Sciatic nerve (tissue), 2 donors: ENCODE measurements at regions not wholly inside any gene's neighbourhood (a gene's known extent, or its start where the extent isn't known, plus 50 kb on each side); places are given as distances from the start of the nearest gene placed in this dataset.
"Not testable (repeated sequence)": the region's sequence is repeated elsewhere in the genome, so short reads cannot be mapped to it uniquely, and the experiment has no call there.

Experiments used
- ATAC-seq: fragments of 200-7000 bp; cut with Tn5 transposase; one replicate; pipeline ENCODE4 v1.9.1; 2020; ENCODE audit warnings: mild to moderate bottlenecking, moderate library complexity
- DNase-seq: peaks from one replicate; pipeline ENCODE4 v3.0.0-alpha.2; 2020; ENCODE audit warnings: low spot score
- intact Hi-C: fragments of 100-400 bp; cut with DNase I; formaldehyde crosslinking; loops from one replicate; pipeline ENCODE4 v1.14.2; 2022
- donor health status: DM: no; HTN: no; CAD: no.
- donor health status: DM: no; HTN: no; CAD: no.

DNA sequence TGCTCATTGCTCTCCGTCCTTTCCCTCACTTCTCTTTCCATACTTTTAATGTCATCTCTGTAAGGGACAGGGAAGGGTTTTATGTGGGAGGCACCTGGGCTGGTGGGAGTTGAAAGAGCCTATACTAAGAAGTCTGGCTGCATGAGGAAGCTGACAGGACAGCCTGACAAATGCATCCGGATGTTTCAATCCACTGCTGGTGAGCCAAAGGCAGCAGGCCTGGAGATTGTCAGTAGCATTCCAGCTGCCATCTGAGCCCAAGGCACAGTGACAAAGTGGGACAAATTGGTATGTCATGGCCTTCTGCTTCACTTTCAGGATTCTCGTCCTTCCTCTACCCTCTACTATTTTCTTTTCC is 218.4 kb downstream of the STK31 start:
- DNase-seq (no peak), ATAC-seq (no peak)
- intact Hi-C loops: no loop called here

DNA sequence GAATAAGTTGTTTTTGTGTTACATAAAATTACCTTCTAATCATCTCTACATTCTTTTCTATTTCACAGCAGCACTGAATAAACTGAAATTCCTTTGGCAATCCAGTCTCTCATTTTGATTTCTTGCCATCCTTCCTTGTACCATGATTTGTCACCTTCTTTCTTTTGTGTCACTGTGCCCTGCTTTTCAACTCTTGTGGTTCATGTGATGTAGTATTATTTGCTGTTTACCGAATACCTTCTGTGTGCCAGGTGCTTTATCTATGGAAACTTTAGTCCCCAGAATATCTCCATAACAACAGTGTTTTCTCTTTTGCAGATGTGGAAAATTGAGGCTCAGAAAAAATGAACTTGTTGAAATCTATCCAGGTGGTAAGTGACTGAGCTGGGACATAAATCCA is 220.3 kb downstream of the STK31 start:
- intact Hi-C loops: no loop called here
- no peak for ATAC-seq

DNA sequence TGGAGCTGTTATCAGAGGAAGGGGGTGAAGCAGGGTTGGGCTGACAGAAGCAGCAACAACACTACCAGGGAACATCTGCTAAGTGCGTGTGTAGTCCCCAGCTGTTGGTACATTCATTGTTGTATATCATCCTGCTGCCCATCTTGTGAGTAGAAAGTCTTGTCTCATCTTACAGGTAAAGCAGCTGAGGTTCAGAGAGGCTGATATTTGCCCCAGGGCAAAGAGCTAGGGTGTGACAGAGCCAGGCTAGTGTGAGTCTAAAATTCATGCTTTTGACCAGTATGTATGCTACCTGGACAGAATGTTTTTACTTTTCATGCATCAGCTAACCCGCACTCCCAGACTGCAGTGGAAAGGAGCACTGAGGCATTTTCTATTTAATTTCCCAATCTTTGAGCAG is 221.6 kb downstream of the STK31 start:
- no peak for DNase-seq
- intact Hi-C loops: no loop called here
- ATAC-seq: no peak

More for the DNA sequence above, 220.3 kb downstream of the STK31 start:
- DNase-seq: no peak

DNA sequence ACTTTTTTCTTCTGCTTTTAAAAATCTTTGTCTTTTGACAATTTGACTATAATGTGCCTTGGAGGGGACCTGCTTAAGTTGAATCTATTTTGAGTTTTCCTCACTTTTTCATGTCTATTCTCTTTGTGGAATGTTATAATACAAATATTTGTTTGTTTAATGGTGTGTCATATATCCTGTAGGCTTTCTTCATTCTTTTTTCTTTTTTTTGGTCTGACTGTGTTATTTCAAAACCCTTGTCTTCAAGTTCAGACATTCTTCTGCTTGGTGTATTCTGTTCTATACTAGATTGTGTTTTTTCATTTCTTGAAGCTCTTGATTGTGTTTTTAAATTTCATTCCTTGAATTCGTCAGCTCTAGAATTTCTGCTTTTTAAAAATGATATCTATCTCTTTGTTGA is 228.2 kb downstream of the STK31 start:
- DNase-seq (no peak), ATAC-seq (no peak)
- intact Hi-C loops: no loop called here

DNA sequence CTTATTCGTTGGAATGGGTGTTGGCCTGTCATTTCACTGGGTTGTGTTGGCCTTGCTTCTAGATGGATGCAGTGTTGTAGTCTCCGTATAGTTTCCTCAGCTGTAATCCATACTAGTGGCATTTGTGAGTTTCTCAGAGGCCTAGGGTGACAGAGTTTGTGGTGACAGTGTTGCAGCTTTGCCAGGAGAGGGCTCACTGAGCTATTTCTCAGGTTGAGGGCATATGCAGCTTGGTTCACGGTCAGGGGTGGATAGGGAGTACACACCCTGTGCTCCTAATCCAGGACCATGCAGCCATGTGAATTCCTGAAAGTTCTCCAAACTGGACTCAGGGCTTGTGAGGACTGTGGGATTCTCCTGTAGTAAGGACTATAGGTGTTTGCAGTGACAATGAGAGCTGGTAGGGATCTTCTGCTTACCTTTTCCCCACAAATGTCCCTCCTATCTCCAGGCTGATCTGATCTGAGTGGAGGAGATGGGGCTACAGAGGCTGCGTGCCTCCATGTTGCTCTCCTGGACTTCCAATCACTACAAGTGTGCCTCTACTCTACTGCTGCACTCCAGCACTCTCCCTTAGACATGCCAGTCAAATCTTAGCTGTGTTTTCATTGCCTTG is 229.0 kb downstream of the STK31 start:
- DNase-seq: no peak
- intact Hi-C loops: no loop called here
- ATAC-seq: no peak

DNA sequence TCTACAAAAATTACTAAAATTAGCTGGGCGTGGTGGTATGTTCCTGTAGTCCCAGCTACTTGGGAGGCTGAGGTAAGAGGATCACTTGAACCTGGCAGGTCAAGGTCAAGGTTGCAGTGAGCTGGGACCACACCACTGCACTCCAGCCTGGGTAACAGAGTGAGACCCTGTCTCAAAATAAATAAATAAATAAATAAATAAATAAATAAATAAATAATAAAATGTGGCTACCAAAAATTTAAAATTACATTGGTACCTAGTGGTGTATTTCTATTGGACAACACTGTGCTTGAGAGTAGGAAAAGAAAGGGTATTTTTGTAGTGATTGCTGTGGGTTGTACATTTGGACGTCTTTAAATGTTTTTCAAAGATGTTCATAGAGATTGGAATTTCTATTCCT is 229.7 kb downstream of the STK31 start:
- DNase-seq, intact Hi-C loops, ATAC-seq: not testable (repeated sequence)

DNA sequence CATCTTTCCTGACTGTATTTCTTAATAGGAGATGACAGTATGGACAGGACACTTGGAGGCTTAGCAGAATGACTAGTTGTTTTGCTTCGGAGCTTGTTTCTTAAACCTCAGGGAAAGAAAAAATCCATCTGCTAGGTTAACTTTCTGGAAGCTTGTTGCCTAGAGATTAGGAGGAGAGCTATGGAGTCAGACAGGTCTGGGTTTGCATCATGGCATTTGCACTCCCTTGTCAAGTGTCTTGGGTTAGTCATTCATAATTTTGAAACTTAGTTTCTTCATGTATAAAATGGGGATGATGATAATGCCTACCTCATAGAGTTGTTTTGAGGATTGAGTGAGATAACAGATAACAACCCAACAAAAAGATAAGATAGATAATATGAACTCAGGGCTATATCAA is 231.5 kb downstream of the STK31 start:
- ATAC-seq: no peak
- intact Hi-C loops: no loop called here
- no peak for DNase-seq

DNA sequence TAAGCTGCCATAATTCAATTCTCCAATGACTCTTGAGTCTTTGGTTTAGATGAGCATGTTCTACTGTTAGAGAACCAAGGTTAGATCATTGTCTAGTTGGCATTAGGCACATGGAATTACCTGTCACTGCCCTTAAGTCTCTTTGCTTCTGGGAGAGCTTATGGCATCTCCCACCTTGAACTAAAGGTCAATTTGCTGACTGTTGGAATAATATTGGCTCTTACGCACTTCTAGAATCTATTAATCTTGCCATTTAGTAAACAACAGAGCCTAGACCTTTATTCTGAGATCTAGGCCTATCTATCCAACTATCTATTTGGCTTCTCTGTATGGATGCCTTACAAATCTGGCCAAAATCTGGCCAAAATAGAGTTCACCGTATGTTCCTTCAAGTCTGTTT is 232.0 kb downstream of the STK31 start:
- intact Hi-C loops: no loop called here
- ATAC-seq (no peak), DNase-seq (no peak)

DNA sequence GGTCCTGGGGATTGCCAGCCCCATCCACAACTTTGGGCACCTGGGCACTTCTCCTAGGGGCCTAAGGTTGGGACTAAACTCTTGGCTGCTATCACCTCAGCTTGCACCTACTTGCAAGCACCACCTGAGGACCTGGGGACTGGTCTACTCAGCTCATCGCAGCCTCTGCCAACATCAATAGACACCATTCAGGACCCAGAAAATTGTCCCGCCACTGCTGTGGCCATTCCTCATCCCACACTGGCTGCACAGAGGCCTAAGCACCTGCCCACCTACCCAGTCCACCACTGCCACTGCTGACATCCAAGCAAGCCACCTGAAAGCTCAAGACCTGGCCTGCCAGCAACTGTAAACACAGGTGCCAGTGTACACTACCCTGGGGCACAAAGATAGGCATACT is 234.1 kb downstream of the STK31 start:
- DNase-seq (no peak), ATAC-seq (no peak)
- intact Hi-C loops: no loop called here

DNA sequence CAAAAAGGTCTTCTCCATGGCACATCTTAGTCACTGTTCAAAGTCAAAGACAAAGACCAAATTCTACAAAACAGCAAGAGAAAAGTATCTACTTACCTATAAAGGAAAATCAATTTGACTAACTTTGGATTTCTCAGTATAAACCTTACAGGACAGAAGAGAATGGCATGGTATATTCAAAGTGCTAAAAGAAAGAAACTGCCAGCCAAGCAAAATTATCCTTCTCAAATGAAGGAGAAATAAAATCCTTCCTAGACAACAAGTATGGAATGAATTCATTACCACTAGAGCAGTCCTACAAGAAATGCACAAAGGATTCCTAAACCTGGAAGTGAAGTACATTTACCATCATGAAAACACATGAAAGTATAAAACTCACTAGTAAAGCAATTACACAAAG is 235.5 kb downstream of the STK31 start:
- DNase-seq: no peak
- intact Hi-C loops: no loop called here
- no peak for ATAC-seq

DNA sequence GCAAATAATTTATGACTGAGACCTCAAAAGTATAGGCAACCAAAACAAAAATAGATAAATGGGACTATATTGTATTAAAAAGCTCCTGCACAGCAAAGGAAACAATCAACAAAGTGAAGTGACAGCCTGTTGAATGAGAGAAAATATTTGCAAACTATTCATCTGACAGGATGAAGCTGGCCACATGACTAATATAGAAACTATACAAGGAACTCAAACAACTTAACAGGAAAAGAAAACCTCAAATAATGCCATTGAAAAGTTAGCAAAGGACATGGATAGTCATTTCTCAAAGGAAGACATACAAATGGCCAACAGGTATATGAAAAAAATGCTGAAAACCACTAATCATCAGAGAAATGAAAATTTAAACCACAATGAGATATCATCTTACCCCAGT is 245.1 kb downstream of the STK31 start:
- intact Hi-C loops: no loop called here
- ATAC-seq: no peak
- no peak for DNase-seq

DNA sequence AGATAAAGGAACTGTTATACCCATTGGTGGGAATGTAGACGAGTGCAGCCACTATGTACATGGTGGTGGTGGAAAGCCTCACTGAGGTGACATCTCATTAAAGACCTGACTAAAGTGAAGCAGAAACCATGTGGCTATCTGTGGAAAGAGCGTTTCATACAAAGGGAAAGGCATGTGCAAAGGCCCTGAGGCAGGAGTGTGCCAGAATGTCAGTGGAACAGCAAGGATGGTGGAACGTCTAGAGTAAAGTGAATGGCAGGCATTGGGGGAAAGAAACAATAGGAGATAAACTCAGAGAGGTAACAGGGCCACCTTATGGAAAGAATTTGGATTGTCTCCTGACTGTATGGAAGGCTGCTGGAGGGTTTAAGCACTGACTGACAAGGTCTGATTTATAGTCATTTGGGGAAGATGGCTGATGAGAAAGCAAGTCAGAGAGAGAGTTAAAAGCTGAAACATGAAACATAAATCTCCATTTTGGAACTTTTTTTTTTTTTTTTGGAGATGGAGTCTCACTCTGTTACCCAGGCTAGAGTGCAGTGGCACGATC is 245.7 kb downstream of the STK31 start:
- ATAC-seq: no peak
- intact Hi-C loops: no loop called here
- DNase-seq: no peak

DNA sequence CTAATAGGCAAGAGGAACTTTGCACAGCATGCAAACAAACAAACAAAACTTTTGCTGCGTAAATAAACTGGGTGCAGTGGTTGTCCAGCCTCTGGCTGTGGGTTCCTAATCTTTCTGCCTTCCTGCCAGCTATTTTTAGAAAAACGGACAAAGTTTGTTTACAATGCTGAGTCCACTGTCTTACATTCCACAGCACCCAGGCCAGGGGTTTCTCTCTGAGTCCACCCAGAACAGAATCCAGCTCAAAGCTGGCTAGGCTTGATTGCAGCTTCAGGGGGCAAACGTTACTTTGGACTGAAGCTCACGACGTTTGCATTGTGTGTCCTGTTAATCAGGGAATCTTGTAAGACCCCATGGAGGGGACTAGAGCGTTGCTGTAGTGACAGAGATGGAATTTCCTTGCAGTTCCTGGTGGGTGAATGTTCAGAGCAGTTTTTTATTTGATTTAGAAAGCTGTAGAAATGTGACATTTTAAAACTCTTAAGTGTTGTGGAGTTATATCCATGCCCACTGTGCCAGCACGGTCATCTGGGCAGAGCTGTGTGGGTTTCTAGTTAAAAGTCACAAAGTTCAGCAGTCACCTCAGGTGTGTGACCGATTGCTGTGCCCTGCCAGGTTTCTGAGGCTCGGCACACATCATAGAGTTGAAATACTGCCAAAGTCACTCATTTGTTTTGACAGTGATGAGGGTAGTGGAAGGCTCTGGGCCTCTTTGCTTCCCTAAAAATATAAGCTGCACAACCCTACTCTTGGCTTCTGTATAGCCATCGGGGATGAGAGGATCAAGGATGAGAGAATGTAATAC is 247.0 kb downstream of the STK31 start:
- no peak for DNase-seq
- intact Hi-C loops: no loop called here
- ATAC-seq: no peak

DNA sequence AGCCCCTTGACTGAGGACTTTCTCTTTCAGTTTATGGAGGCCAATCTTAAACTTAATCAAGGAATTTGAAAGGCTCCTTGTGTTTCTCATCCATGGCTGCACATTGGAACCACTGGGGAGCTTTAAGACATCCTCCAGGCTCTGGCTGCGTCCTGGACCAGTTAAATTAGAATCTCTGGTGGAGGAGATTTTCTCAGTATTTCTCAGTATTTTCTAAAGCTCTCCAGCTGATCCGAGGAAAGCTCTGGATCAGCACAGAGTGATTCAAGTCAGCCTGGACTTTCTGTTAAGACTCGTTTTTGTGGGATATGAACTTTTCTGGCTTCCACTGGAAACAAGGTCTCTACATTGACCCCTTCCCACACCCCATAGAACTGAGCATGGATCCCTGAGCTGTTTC is 249.8 kb downstream of the STK31 start:
- DNase-seq (no peak), ATAC-seq (no peak)
- intact Hi-C loops: no loop called here

DNA sequence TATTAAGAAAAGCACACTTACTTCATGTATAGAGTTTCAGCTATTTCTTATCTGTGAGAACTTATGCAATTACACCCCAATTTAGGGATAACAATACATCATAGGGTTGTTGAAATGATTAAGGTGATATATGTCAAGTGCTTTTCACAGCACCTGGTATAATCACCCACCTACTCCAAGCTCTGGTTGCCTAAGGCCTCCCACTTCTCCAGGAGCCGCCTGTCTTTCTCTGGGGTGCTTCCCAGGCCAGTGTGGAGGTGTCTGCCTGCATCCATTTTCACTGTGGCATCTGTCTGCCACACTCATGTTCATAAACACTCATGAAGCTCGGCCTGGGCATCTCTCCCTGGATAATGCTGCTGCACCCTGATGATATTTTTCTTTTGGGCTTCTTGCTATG is 250.3 kb downstream of the STK31 start:
- ATAC-seq (no peak), DNase-seq (no peak)
- intact Hi-C loops: no loop called here

DNA sequence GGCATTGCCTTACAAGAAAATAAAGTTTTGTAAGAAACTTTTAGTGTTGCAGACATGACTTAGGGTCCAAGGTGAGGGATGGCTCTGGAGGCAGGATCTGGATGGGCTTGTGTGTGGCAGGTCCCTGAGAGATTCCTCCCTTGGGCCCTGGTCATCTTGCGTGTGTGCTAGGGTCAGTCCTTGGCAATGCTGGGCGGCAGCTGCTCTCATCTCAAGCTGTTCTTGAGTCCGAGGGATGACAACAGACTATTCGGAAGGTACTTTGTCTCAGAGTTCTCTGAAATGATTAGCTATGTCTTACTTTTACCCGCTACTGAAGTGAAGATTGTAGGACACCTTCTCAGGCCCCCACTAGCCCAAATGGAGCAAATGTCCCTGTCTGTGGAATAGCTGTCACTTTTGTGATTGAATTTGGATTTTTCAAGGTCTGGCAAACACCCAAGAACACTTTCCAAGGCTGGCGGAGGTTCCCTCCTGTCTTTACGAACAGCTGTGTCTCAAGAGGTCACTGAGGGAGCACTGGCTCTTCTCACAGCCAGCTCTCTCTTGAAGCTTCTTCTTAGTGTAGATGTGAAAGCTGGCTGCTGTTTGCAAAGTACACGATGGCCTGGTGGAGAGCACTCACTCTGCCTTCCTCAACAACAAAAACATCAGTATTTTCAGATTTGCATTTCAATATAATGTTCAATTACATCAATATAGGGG is 253.6 kb downstream of the STK31 start:
- DNase-seq (no peak), ATAC-seq (no peak)
- intact Hi-C loops: no loop called here

DNA sequence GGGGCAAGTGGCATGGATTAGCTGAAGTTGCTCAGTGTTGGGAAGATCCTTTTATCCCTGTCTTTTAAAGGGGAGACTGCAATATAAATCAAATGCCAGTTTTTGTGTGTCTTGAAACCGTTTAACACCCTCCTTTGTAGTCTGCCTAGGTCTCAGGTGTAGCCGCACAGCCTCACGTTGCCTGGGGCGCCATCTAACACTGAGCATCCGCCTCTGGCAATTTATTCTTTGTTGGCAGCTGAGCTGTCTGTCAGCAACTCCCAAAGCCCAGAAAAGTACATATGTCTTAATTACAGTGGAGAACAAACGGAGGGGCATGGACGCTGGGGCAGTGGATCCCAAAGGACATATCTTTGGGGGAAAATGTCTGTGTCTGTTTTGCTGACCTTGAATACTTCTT is 254.7 kb downstream of the STK31 start:
- no peak for ATAC-seq
- intact Hi-C loops: no loop called here

DNA sequence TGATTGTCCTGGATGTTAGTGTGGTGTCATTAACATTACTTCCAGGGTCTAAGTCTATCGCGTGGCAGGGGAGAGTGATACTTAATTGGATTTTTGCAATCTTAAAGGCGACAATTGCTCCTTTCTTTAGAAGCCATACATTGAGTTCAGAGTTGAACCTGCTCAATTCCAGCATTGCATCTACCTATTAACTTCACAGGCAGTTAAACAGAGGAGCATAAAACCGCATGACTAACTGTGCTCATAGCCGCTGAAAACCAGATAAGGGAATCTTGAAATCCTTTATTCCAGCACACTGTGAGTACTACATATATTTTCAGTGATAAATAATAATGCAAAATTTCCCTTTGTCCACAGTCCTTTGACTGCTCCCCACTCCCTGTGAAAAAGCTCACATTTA is 255.3 kb downstream of the STK31 start:
- intact Hi-C loops: no loop called here
- ATAC-seq: no peak
- DNase-seq: no peak

More for the DNA sequence above, 254.7 kb downstream of the STK31 start:
- no peak for DNase-seq

DNA sequence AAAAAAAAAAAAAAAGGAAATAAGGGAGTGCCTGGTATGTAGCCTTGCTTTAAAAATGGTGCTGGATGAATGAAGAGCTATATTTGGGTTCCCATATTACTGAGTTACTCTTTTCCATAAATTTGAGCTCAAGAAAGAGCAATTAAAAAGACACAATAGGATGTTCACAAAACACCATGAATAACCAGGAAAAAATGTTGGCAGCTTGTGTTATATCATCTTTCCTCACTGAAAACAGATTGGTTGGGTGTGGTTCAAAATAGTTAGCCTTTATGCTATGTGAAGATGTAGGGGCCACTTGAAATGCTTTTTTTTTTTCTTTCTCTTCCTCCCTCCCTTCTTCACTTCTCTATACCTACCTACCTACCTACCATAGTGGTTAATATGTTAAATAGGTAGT is 256.9 kb downstream of the STK31 start:
- ATAC-seq: no peak
- intact Hi-C loops: no loop called here
- no peak for DNase-seq

DNA sequence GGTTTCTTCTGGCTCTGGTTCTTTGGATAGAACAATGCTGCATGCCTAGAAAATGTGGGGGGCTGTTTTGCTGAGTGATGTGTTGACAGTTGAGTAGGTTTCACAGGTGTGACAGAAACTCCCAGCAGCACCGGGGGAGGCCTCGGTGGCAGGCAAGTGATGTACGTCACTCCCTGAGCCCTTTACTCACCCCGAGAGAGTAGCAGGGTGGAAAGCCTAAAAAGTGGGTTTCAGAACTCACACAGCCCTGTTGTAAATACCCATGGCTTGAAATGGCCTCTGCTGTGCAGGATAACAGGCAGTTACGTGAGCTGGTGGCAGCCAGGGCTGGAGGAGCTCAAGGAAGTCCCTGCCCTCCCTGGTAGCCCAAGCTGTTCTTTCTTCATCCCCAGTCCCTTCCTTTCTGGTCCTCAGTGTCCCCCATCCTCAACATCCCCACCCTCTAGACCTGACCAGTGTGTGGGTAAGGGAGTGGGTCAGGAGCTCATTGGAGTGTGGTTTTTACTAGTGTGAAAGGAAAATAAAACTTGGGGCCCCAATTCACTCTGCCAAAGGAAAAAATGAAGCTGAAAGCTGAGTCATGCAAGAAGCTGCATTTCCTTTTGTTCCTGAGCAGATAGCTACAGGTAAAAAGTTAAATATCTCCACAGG is 258.1 kb downstream of the STK31 start:
- DNase-seq: no peak
- intact Hi-C loops: no loop called here
- ATAC-seq: no peak
